ES-I3 (cell line): ENCODE measurements at regions not wholly inside any gene's neighbourhood (a gene's known extent, or its start where the extent isn't known, plus 50 kb on each side); places are given as distances from the start of the nearest gene placed in this dataset.

ENCODE experiments used
- H3K36me3 ChIP-seq: 2 replicates; pipeline ENCODE4 v1.6.1; 2013; ENCODE audit warnings: mild to moderate bottlenecking, low read length, control low read depth, moderate library complexity; ENCODE audit not compliant: insufficient read depth
- H3K4me1 ChIP-seq: 2 replicates; pipeline ENCODE4 v1.6.1; 2013; ENCODE audit warnings: mild to moderate bottlenecking, control low read depth, low read length; ENCODE audit not compliant: insufficient read depth
- H3K9ac ChIP-seq: 2 replicates; pipeline ENCODE4 v1.6.1; 2013; ENCODE audit warnings: low read depth, mild to moderate bottlenecking, low read length, moderate library complexity
- H3K9me3 ChIP-seq: 2 replicates; pipeline ENCODE4 v1.6.1; 2013; ENCODE audit warnings: mild to moderate bottlenecking, low read length, moderate library complexity; ENCODE audit not compliant: control insufficient read depth, insufficient read depth

DNA sequence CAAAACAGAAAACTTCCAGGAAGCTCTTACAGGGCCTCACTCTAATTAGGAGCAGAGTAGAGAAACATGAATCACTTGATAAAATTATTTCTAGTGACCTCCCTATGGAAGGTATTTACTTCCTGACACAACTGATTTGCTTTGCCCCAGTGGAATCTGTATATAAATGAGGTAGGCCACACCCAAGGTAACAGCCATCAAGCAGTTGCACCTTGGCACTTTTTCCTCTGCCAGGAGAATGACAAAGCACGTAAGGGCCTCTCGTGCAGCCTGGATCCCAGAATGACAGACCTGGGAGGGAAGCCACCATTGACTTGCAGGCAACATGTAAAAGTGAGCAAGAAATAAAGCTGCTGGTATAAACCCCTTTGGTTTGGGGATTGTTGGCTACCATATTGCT is 620.0 kb upstream of the SLC39A10 start:
- no peak overlapping the region for H3K9ac ChIP-seq
- no peaks in the 10 kb centered on the region for H3K9me3 ChIP-seq
- no peaks in the 10 kb centered on the region for H3K4me1 ChIP-seq
- H3K36me3 ChIP-seq: no peaks in the 10 kb centered on the region

DNA sequence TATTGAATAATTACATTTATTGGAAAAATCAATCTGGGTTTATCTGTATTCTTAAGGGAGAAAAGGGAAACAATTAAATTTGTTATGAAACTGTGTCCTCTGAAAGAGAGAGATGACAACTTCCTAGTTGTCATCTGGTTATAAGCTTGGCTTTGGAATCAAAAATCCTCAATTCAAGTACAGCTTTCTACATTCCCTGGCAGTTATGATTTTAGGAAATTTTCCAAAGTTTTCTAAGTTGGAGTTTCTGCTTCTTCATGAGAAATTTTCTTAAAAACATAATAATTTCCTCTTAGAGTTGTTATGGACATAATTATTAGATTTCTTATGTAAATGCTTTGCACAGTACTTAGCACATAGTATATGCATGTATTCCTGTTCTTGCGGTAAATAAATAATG is 625.6 kb upstream of the SLC39A10 start:
- no peaks in the 10 kb centered on the region for H3K9me3 ChIP-seq
- peaks cover 10% of the 10 kb centered on the region; the same call in 1 of the 2 replicates for H3K4me1 ChIP-seq
- H3K9ac ChIP-seq: no peak overlapping the region
- no peaks in the 10 kb centered on the region for H3K36me3 ChIP-seq

DNA sequence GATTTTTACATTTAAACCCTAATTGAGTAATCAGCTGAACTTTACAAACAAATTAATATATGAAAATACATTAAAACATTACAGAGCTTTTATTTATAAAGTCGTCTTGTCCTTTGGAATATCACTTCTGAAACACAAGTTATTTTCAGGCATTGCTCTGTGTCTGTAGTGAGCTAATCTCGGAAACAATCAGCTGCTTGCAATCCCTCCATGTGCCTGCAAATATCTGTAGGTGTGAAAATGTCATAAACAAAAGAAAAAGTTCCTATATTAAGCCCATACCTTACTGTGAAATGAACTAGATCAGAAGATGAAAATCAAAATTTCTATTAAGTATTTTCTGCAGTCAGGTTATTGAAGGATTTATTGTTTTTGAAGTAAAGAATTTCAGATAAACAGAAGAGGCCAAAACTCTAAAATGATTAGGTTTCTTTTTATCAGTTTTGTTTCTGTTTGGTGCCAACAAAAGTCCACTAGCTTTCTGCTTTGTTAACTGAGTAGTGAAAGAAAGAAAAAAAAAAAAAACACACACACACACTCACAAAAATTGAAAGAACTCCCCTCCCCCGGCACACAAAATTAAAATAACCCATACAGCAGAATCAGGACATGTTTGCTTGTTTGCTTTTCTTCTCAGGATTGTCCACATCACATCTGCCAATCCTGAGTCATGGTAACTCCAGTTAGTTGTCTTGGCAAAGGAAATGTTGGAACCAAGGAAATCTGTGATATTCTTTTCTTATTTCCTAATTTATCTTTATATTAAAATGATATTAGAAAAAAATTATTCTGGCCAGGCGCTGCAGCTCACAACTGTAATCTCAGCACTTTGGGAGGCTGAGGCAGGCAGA is 627.0 kb upstream of the SLC39A10 start:
- H3K36me3 ChIP-seq: no peaks in the 10 kb centered on the region
- H3K9me3 ChIP-seq: no peaks in the 10 kb centered on the region
- peaks cover 10% of the 10 kb centered on the region; the same call in 1 of the 2 replicates for H3K4me1 ChIP-seq
- no peak overlapping the region for H3K9ac ChIP-seq

DNA sequence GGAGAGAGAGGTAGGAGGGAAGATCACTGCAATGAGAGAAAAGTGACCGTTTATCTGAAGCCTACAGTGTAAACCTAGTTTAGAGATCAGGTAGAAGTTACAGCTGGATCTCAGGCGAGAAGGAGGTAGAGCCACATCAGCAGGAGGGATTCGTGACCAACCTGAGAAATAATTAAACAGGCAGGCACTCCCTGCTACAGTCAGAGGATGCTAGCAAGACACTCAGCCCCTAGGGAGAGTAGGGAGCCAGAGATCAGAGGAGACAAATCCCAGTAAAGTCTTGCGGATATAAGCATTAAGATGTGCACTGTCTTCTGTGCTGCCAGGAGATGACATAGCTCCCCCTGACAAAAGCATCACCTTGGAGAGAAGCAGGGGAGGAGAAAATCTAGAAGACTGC is 629.1 kb upstream of the SLC39A10 start:
- Histone ChIP-seq H3K9me3 (no peaks in the 10 kb centered on the region), H3K9ac (no peak overlapping the region), H3K36me3 (no peaks in the 10 kb centered on the region), H3K4me1 (peaks cover 10% of the 10 kb centered on the region; the same call in 1 of the 2 replicates)

DNA sequence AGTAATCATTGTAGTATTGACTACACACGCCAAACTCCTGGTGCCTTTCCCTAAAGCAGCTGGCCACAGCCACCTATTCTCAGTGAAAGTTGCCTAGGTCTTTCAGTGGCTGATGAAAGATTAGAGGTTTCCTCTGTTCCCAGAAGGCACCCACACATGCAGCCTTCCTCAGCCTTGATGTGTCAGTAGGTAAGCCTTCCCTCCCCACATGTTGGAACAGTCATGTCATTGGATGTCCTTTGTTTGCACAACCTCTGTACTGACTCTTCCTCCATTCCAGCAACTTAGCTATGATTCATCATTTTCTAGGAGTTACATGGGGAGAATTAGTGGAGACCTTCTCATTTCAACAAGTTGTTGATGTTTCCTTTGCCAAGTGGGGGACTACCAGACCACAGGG is 630.8 kb upstream of the SLC39A10 start:
- Histone ChIP-seq H3K36me3 (no peaks in the 10 kb centered on the region), H3K4me1 (peaks cover 10% of the 10 kb centered on the region; the same call in 1 of the 2 replicates), H3K9ac (no peak overlapping the region), H3K9me3 (no peaks in the 10 kb centered on the region)

DNA sequence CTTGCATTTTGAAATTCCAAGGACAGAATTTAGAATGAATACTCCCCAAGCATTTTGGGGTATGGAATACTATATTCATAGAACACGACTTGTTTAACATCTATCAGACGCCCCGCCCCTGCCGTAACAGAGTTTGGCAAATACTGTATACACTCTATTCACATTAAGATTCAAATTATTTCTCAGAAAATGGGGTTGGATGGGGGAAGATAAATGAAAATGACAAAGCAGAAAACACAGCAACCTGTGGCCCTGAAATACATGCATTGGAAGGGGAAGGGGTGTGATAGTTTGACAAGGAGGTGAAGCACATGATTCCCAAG is 634.6 kb upstream of the SLC39A10 start:
- Histone ChIP-seq H3K36me3 (no peaks in the 10 kb centered on the region), H3K9ac (no peak overlapping the region), H3K4me1 (no peaks in the 10 kb centered on the region), H3K9me3 (no peaks in the 10 kb centered on the region)

DNA sequence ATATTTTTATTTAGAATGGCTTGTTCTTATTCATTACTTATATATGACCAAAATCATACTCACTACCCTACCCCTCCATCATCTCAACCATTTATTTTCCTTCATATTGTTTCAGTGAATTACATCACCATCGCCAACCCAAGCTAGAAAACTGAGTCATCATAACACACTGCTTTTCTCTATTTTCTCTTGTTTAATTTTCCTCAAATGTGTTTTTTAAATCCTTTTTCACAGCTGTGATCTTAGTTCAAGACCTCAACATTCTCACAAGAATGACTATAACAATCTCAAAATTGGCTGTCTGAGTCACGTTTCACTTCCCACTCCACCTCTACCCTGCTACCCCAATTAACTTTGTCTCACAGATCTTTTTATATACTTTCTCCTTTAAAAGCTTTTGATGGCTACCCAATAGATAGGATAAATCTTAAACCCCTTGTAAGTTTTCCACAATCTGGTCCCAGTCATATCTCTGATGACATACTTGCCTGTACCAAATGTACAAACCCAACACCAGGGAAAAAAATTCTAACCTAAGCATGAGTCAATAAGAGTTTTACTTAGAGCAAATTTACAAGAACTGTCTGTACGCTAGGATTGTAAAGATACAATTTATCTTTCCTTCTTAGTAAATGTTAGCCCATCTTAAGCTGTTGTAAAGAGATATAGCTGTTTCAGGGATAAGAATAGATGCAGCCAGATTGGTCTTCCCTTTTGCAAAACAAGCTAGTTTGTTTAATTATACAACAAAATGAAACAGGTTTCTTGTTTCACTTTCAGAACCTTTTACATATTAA is 635.1 kb upstream of the SLC39A10 start:
- Histone ChIP-seq H3K9me3 (no peaks in the 10 kb centered on the region), H3K36me3 (no peaks in the 10 kb centered on the region), H3K9ac (no peak overlapping the region)

DNA sequence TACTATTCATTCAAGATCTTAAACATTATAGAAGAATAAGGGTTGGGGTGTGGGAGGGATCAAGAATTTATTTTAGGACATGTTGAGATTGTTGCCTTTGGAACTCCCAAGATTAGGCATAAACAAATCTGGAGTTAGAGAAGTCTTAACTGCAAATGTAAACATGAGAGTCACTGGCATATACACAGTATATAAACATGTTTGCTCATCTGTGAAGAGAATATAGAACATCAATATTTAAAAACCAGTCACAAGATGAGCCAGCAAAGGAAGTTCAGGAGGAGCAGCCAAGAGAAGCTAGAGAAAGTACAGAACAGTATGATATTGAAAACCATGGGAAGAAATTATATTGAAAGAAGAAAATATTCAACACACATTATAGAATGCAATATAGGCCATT is 638.6 kb upstream of the SLC39A10 start:
- no peak overlapping the region for H3K9ac ChIP-seq
- no peaks in the 10 kb centered on the region for H3K9me3 ChIP-seq
- no peaks in the 10 kb centered on the region for H3K36me3 ChIP-seq
- 0 out of 2 replicates have a peak, but pooled peaks cover 5% of the 10 kb centered on the region for H3K4me1 ChIP-seq

More for the DNA sequence above, 635.1 kb upstream of the SLC39A10 start:
- H3K4me1 ChIP-seq: 0 out of 2 replicates have a peak, but pooled peaks cover 2% of the 10 kb centered on the region

DNA sequence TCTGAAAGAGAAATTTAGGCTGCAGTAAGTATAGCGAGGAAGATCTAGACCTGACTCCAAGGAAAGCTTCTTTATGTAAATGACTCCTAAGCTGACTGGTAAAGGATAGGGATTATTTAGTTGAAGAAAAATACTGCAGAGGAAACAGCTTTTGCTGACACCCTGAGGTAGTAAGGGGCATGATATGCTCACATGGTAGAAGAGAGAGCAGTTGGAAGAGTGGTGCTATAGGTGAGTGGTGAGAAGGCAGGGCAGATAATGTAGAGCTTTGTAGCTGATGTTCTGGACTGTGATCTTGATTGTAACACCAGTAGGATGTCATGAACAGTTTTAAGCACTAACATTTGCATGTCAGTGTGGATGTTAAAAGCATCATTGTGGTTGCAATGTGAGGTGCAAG is 639.1 kb upstream of the SLC39A10 start:
- Histone ChIP-seq H3K9ac (no peak overlapping the region), H3K36me3 (no peaks in the 10 kb centered on the region), H3K9me3 (no peaks in the 10 kb centered on the region), H3K4me1 (0 out of 2 replicates have a peak, but pooled peaks cover 5% of the 10 kb centered on the region)

DNA sequence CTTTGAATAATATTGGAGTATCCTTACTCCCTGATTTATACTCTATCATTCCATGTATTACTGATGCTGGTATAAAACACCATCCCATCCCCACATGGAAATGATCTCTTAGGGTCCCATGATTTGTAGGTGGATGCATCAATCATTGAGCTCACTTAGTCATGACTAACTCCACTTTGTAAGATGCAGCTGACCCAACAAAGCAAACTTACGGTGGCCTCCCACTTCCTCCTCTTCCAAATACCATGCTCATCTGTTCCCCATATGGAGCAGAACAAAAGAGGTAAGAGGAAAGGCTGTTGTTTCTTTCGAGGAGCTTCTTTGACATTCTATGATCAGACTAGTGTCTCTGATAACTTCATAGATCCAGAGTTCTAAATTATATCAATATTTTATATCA is 640.2 kb upstream of the SLC39A10 start:
- Histone ChIP-seq H3K4me1 (0 out of 2 replicates have a peak, but pooled peaks cover 5% of the 10 kb centered on the region), H3K9me3 (no peaks in the 10 kb centered on the region), H3K36me3 (no peaks in the 10 kb centered on the region), H3K9ac (no peak overlapping the region)

DNA sequence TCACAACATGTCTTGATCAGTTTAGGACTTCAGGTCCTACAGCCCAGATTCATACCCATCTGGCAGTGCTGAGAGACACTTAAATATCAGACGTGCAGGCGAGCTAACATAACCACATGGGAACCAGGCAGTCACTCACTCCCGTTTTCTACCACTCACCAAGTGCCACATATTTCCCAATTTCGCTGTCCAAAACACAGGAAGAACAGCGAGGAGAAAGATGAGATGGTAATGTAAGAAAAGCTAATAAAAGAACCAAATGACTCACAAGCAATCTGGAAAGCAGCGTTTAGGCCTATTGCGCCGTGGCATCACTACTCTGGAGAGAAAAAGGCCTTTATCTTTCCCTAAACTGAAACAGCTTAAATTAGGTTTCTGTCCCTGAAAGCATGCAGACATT is 647.8 kb upstream of the SLC39A10 start:
- Histone ChIP-seq H3K4me1 (no peaks in the 10 kb centered on the region), H3K36me3 (no peaks in the 10 kb centered on the region), H3K9me3 (no peaks in the 10 kb centered on the region), H3K9ac (no peak overlapping the region)

DNA sequence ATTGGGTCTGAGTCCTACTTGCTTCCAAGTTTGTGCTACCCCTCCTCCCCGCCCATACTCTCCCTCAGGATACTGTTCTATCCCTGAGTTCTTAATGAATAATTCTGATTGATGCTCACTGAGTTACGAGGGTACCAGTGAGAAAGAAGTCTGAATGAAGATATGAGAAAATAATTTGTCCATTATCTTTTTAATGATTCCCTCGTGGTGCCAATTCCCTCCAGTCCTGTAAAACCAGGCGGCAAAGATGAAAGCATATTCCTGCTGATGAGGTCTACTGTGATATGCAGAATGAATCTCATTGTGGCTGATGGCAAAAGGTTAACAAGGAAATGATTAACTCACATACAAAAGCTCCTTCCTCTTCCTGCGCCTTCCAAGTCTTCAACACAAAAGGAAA is 650.2 kb upstream of the SLC39A10 start:
- Histone ChIP-seq H3K36me3 (no peaks in the 10 kb centered on the region), H3K9me3 (no peaks in the 10 kb centered on the region), H3K4me1 (no peaks in the 10 kb centered on the region), H3K9ac (no peak overlapping the region)

DNA sequence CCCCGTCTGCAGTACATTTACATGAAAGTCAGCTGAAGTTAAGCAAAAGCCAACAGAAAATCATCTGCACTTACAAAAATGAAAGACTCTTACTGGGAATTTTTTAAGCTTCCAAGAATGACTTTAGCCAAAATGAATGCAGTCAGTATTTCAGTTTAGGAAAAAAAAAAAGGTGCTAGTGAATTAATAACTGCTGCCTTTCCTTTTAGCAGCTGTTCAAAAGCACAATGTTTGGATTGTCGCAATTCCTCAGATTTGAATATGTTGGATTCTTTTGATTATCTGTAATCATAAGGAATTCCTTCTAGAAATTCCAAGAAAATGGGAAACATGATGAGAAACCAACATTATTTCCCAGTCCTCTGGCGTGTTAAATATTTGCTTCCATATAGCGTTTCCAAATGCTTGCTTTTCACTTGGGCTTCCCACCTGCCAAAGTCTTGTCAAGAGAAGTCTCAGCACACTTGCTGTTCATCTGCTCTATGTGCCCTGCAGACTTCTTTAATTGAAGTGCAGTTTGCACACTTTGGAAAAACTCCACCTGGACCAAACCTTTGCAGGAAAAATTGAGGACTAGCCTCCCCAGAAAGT is 653.0 kb upstream of the SLC39A10 start:
- no peaks in the 10 kb centered on the region for H3K4me1 ChIP-seq
- H3K9me3 ChIP-seq: no peaks in the 10 kb centered on the region
- H3K36me3 ChIP-seq: no peaks in the 10 kb centered on the region
- H3K9ac ChIP-seq: no peak overlapping the region

DNA sequence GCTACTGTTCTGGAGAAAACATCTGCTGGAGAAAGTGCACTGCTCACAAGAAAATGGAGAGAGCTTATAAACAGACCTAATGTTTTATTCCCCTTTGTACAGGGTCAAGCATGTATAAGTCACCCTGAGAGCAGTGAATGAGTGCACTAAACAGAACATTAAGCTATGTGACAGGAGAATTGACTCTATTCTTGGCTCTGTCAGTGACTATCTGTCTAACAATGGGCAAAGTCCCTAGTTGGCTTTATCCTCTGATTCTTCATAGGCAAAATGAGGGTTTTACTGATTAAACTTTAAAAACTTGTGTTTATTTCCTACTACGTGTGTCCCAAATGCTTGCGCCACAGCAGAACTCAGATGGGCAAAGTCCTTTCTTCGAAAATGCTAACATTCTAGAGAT is 655.1 kb upstream of the SLC39A10 start:
- Histone ChIP-seq H3K9me3 (no peaks in the 10 kb centered on the region), H3K36me3 (no peaks in the 10 kb centered on the region), H3K9ac (no peak overlapping the region), H3K4me1 (no peaks in the 10 kb centered on the region)
